ENCODE measurements at regions not wholly inside any gene's neighbourhood (a gene's known extent, or its start where the extent isn't known, plus 50 kb on each side); places are given as distances from the start of the nearest gene placed in this dataset.

GRCh38 chr2:44056947-44057346 lies 61.2 kb upstream of the LRPPRC start:
- TF ChIP-seq GATA2 (IDR thresholded peaks at IDR 0.05; ENCODE audit: low read depth, low read length) (no peak), GATA3 (IDR thresholded peaks at IDR 0.05; ENCODE audit: low read depth, low read length) (no peak)

All from SH-SY5Y (cell line).